OCI-LY1 (cell line): ENCODE measurements at regions not wholly inside any gene's neighbourhood (a gene's known extent, or its start where the extent isn't known, plus 50 kb on each side); places are given as distances from the start of the nearest gene placed in this dataset.

Experiments
- CTCF ChIP-seq: fragments of 200-600 bp; sonication (generic), shearing (Covaris generic); IDR thresholded peaks from 2 replicates; pipeline ENCODE4 v1.5.1; 2017; ENCODE audit warnings: mild to moderate bottlenecking, antibody characterized with exemption, low read length, moderate library complexity, mixed read lengths
- EZH2 ChIP-seq: fragments of 200-600 bp; sonication (generic), shearing (Covaris generic); IDR thresholded peaks from 2 replicates; pipeline ENCODE4 v1.8.0; 2017; ENCODE audit warnings: borderline replicate concordance, mixed run types, mild to moderate bottlenecking, antibody characterized with exemption, low read length, moderate library complexity, mixed read lengths

DNA sequence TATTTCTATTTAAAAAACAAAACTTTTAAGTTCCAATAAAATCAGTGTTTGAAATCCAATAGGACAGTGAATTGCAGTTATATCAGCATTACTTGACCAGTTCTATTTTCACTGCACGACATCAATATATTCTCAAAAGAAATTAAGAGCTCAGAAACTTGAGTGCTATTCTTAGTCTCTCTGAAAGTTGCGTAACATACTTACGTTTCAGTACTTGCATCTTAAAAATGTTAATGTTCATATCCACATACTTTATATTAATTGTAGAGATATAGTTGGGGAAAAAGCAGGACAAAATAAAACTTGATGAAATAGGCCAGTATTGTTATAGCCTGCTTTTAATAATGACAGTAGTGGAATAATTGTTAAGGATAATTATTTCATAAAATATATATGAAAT, 720.5 kb upstream of the PCDH9 start:
- TF ChIP-seq CTCF (no peak), EZH2 (no peak)
